Stimulated activated CD8-positive, alpha-beta memory T cell treated with anti-CD3 and anti-CD28 coated beads, Interleukin-12 subunit alpha, Interleukin-12 subunit beta, amount 100 ng/mL, for 24 hours (primary cell): ENCODE measurements at regions not wholly inside any gene's neighbourhood (a gene's known extent, or its start where the extent isn't known, plus 50 kb on each side); places are given as distances from the start of the nearest gene placed in this dataset.

Experiments
- DNase-seq: peaks from one replicate; pipeline ENCODE4 v3.0.0-alpha.2; 2020; ENCODE audit errors: extremely low read depth

GRCh38 chr16:66172463-66172862, 194.0 kb upstream of the CDH5 start:
- DNase-seq = no peak

- DNase-seq = no peak
Measured at GRCh38 chr16:66171578-66171977, 194.9 kb upstream of the CDH5 start.

GRCh38 chr16:66170989-66171388, 195.5 kb upstream of the CDH5 start:
- no peak for DNase-seq

GRCh38 chr16:66169817-66170216, 196.7 kb upstream of the CDH5 start:
- DNase-seq = no peak

GRCh38 chr16:66168777-66169176, 197.7 kb upstream of the CDH5 start:
- no peak for DNase-seq

- no peak for DNase-seq
Measured at GRCh38 chr16:66167564-66168291, 198.8 kb upstream of the CDH5 start.

GRCh38 chr16:66166490-66166889, 200.0 kb upstream of the CDH5 start:
- no peak for DNase-seq

GRCh38 chr16:66165879-66166278, 200.6 kb upstream of the CDH5 start:
- no peak for DNase-seq

GRCh38 chr16:66164581-66165247, 201.8 kb upstream of the CDH5 start:
- DNase-seq = no peak

GRCh38 chr16:66162821-66163220, 203.7 kb upstream of the CDH5 start:
- no peak for DNase-seq

GRCh38 chr16:66161942-66162341, 204.5 kb upstream of the CDH5 start:
- DNase-seq = no peak

GRCh38 chr16:66161269-66161668, 205.2 kb upstream of the CDH5 start:
- no peak for DNase-seq

GRCh38 chr16:66159987-66160386, 206.5 kb upstream of the CDH5 start:
- no peak for DNase-seq

GRCh38 chr16:66156538-66156937, 210.0 kb upstream of the CDH5 start:
- DNase-seq = no peak

- DNase-seq = no peak
Measured at GRCh38 chr16:66155933-66156332, 210.6 kb upstream of the CDH5 start.

GRCh38 chr16:66154801-66155200, 211.7 kb upstream of the CDH5 start:
- no peak for DNase-seq

- no peak for DNase-seq
Measured at GRCh38 chr16:66152823-66153393, 213.6 kb upstream of the CDH5 start.

- no peak for DNase-seq
Measured at GRCh38 chr16:66152181-66152580, 214.3 kb upstream of the CDH5 start.

GRCh38 chr16:66150698-66151482, 215.6 kb upstream of the CDH5 start:
- no peak for DNase-seq

GRCh38 chr16:66147291-66147690, 219.2 kb upstream of the CDH5 start:
- no peak for DNase-seq

GRCh38 chr16:66146798-66147197, 219.7 kb upstream of the CDH5 start:
- DNase-seq = no peak

GRCh38 chr16:66144641-66145040, 221.8 kb upstream of the CDH5 start:
- no peak for DNase-seq
